ENCODE measurements at regions not wholly inside any gene's neighbourhood (a gene's known extent, or its start where the extent isn't known, plus 50 kb on each side); places are given as distances from the start of the nearest gene placed in this dataset.

DNA sequence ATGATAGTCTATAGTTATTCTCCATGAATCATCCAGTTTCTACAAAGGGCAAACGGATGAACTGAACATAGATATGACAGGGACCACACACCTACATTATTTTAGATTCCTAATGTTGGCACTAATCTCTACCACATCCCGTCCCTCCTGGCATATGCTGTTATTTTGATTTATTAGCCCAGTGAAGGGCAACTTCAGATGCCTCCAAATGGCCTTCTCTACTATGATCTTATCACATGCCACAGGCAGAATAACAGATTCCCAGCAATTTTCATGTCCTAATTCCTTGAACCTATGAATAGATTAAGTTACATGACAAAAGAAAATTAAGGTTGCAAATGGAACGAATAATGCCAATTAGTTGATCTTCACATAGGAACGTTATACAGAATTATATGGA is 474.7 kb downstream of the ANKRD7 start:
- dilution Hi-C loops (cut with HindIII; ENCODE audit: low sequenced_read_pairs, unreplicated experiment) (no loop called here), intact Hi-C loops (cut with micrococcal nuclease) (no loop called here), in situ Hi-C loops (cut with MboI; ENCODE audit: low sequenced_read_pairs) (no loop called here)
- Histone ChIP-seq H4K91ac (ENCODE audit: insufficient read depth, low read depth, low read length) (no peak overlapping the region), H3K9ac (ENCODE audit: low read depth, low read length) (no peak overlapping the region), H3K4me1 (ENCODE audit: control insufficient read depth, insufficient read depth, low read length) (no peaks in the 10 kb centered on the region), H3K27me3 (ENCODE audit: control insufficient read depth, insufficient read depth, low read length) (no peaks in the 10 kb centered on the region), H3K23ac (ENCODE audit: low read depth, low read length) (no peak overlapping the region), H3K4me2 (ENCODE audit: low read depth, low read length) (no peak overlapping the region), H3K14ac (replicated peaks; ENCODE audit: low read depth, low read length) (no peak overlapping the region), H3K4me3 (ENCODE audit: insufficient read depth, low read depth, low read length) (no peak overlapping the region), H3K18ac (ENCODE audit: low read depth, low read length) (no peak overlapping the region), H4K8ac (ENCODE audit: low read depth in 2 of 2, low read length in 2 of 2) (no peak overlapping the region), H3K36me3 (ENCODE audit: control insufficient read depth, insufficient read depth, low read length) (no peaks in the 10 kb centered on the region), H4K20me1 (ENCODE audit: insufficient read depth, low read length) (no peaks in the 10 kb centered on the region), H2AFZ (replicated peaks; ENCODE audit: low read length, poor library complexity) (no peak overlapping the region), H3K79me1 (ENCODE audit: low read depth in 1 of 2, low read length in 2 of 2) (no peaks in the 10 kb centered on the region), H3K27ac (ENCODE audit: insufficient read depth, low read length) (no peak overlapping the region), H2BK5ac (ENCODE audit: low read depth, low read length, poor library complexity, severe bottlenecking) (no peak overlapping the region), H4K5ac (ENCODE audit: low read depth, low read length) (no peak overlapping the region), H3K9me1 (ENCODE audit: insufficient read depth, low read length) (no peaks in the 10 kb centered on the region), H3K4ac (ENCODE audit: low read depth, low read length) (no peak overlapping the region), H2BK15ac (ENCODE audit: low read depth, low read length) (no peak overlapping the region), H3K56ac (ENCODE audit: extremely low read depth, insufficient read depth, low read length) (no peak overlapping the region), H3K9me3 (ENCODE audit: control insufficient read depth, insufficient read depth, low read length) (no peaks in the 10 kb centered on the region), H2AK9ac (replicated peaks; ENCODE audit: low read depth, low read length, poor library complexity) (no peak overlapping the region), H2BK120ac (ENCODE audit: low read depth, low read length) (no peak overlapping the region), H2BK20ac (ENCODE audit: low read depth, low read length) (no peak overlapping the region), H2AK5ac (ENCODE audit: low read depth, low read length) (no peak overlapping the region)
- TF ChIP-seq RFX5 (IDR thresholded peaks at IDR 0.05; ENCODE audit: low read depth, low read length) = no peak
- TF ChIP-seq MAFK (IDR thresholded peaks at IDR 0.05; ENCODE audit: low read depth, low read length) = no peak
- TF ChIP-seq CEBPB (IDR thresholded peaks at IDR 0.05; ENCODE audit: low read depth, low read length) = no peak
- no peak for TF ChIP-seq NFE2L2 (IDR thresholded peaks at IDR 0.05; ENCODE audit: low read depth, low read length)
- TF ChIP-seq, protein P1, sequence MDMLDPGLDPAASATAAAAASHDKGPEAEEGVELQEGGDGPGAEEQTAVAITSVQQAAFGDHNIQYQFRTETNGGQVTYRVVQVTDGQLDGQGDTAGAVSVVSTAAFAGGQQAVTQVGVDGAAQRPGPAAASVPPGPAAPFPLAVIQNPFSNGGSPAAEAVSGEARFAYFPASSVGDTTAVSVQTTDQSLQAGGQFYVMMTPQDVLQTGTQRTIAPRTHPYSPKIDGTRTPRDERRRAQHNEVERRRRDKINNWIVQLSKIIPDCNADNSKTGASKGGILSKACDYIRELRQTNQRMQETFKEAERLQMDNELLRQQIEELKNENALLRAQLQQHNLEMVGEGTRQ (IDR thresholded peaks at IDR 0.05; ENCODE audit: low read depth, low read length) = no peak
- TF ChIP-seq MXI1 (IDR thresholded peaks at IDR 0.05; ENCODE audit: borderline replicate concordance, low read depth, low read length) = no peak
- no peak for TF ChIP-seq SMC3 (IDR thresholded peaks at IDR 0.05; ENCODE audit: low read depth, low read length)
- TF ChIP-seq BHLHE40 (IDR thresholded peaks at IDR 0.05; ENCODE audit: low read depth, low read length) = no peak
- TF ChIP-seq POLR2A (IDR thresholded peaks at IDR 0.05; ENCODE audit: low read depth, low read length) = no peak
- no peak for TF ChIP-seq MAZ (IDR thresholded peaks at IDR 0.05; ENCODE audit: borderline replicate concordance, low read depth, low read length)
- TF ChIP-seq RCOR1 (IDR thresholded peaks at IDR 0.05; ENCODE audit: insufficient replicate concordance, low read length) = no peak
- ATAC-seq (ENCODE audit: low read depth) = no peak
- BruUV-seq (replicated peaks) = no TSS peak
- POLR2A ChIA-PET (ENCODE audit: unreplicated experiment) = no interaction called here
- CTCF ChIA-PET = no interaction called here
- no CpG with 5 or more reads among the region's 4 CpGs for WGBS, 2 experiments (ENCODE audit: extremely low coverage in 2 of 2, insufficient read length in 1 of 2)
- no peak for DNase-seq

Data from IMR-90 (cell line).